ENCODE measurements at regions not wholly inside any gene's neighbourhood (a gene's known extent, or its start where the extent isn't known, plus 50 kb on each side); places are given as distances from the start of the nearest gene placed in this dataset.
"Not testable (repeated sequence)": the region's sequence is repeated elsewhere in the genome, so short reads cannot be mapped to it uniquely, and the experiment has no call there.

- no peak for DNase-seq (ENCODE audit: extremely low read depth, low read depth)
Observed at GRCh38 chr16:13845232-13845631, 74.7 kb upstream of the ERCC4 start.

DNA sequence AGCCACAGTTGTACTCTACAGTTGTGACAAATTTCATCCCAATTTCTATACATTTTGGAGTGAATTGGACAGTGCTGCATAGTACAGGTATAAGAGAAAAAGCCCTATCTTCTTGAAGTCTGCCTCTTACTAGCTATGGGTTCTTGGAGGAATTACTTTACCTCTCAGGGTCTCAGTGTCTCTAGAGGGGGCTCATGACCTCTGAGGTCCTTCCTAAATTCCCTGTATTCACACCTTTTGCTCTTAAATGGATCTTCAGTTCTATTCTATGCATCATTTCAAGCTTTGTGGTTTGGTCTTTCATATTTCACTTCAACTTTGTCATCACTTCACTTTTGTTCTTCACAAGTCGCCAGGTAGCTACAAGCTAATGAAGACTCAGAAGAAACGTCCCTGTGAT is 71.2 kb upstream of the ERCC4 start:
- DNase-seq (ENCODE audit: extremely low read depth, low read depth): no peak

- not testable (repeated sequence) for DNase-seq (ENCODE audit: extremely low read depth, low read depth)
Observed at GRCh38 chr16:13850173-13850572, 69.8 kb upstream of the ERCC4 start.

- no peak for DNase-seq (ENCODE audit: extremely low read depth, low read depth)
Observed at GRCh38 chr16:13852827-13853226, 67.1 kb upstream of the ERCC4 start.

- no peak for DNase-seq (ENCODE audit: extremely low read depth, low read depth)
Observed at GRCh38 chr16:13856398-13856797, 63.6 kb upstream of the ERCC4 start.

- no peak for DNase-seq (ENCODE audit: extremely low read depth, low read depth)
Observed at GRCh38 chr16:13856811-13857511, 63.0 kb upstream of the ERCC4 start.

GRCh38 chr16:13858873-13859580 is 60.9 kb upstream of the ERCC4 start:
- DNase-seq (ENCODE audit: extremely low read depth, low read depth): no peak

DNA sequence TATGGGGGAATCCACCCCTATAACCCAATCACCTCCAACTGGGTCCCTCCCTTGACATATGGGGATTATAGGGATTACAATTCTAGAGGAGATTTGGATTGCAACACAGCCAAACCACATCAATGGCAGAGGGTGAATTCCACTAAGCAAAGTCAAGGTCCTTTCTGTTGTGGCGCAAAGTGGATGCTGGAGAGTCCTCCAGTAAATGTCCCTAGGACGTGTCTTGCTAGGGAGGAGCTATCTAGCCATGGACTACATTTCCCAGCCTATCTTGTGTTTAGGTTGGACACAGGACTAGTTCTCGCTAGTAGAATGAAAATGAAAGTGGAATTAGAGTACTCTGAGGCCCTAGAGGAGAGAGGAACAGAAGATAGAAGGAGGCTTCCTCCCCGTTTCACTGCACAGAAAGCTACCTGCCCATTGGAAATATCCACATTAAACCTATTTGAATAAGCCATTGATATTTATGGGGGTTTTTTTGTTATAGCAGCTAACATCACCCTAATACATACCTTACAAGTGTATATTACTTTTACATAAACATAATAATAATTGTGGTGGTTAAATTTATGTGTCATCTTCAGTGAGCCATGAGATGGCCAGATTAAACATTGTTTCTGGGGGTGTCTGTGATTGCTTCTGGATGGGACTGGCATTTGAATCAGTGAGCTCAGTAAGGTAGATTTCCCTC is 56.7 kb upstream of the ERCC4 start:
- no peak for DNase-seq (ENCODE audit: extremely low read depth, low read depth)

DNA sequence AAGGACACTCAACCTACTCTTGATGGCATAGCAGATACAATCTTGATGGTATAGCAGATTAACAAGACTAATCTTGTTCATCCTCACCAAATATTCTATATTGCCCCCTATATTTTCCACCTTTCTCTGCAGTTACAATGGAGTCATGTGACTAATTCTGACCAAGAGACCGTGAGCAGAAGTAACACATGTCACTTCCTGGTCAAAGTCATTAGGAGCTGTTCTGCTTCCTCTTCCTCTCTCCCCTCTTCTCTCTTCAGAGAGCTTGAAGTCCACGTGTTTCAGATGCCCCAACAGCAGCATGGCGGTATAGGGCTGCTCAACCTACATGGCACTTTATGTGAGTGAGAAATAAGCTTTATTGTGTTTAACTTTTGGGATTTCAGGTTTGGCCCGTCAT is 55.3 kb upstream of the ERCC4 start:
- DNase-seq (ENCODE audit: extremely low read depth, low read depth): no peak

DNA sequence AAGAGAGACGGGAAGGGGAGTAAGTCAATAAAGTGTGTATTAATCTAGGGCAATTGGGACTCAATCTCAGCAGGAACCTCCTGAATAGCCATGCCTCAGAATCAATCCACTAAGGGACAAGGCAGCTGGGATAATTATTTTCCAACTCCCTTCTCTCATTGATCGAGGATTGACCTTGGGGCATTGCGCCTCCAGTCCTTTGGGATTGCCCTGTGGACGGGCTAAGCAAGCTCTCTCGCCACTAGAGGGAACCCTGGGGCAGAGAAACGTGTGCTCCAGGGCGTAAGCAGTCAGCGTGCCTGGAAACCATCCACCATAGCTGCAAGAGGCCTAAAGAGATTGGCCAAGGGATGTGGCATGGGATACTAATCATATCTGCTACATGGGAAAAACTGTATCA is 53.9 kb upstream of the ERCC4 start:
- DNase-seq (ENCODE audit: extremely low read depth, low read depth): peak; percentile 79
